HepG2 (cell line): ENCODE measurements at regions not wholly inside any gene's neighbourhood (a gene's known extent, or its start where the extent isn't known, plus 50 kb on each side); places are given as distances from the start of the nearest gene placed in this dataset.

ENCODE experiments used
- CCDC6 ChIP-seq: sonication (generic); formaldehyde crosslinking; IDR thresholded peaks from 2 replicates; pipeline ENCODE4 v1.8.1; 2022; ENCODE audit warnings: mild to moderate bottlenecking, missing genetic modification reagents, moderate library complexity
- EZH2 ChIP-seq: conservative IDR thresholded peaks from 2 replicates; pipeline ENCODE4 v1.6.1; 2012; ENCODE audit warnings: mild to moderate bottlenecking, low read depth, low read length, moderate library complexity
- HNRNPK ChIP-seq: fragments of 200-400 bp; formaldehyde crosslinking; IDR thresholded peaks from 2 replicates; pipeline ENCODE4 v1.6.1; 2018; ENCODE audit warnings: low read length, low read depth, moderate library complexity, mild to moderate bottlenecking; ENCODE audit not compliant: poor library complexity, severe bottlenecking
- MEIS1 ChIP-seq: sonication (generic); formaldehyde crosslinking; IDR thresholded peaks from 2 replicates; pipeline ENCODE4 v1.9.0; 2021; ENCODE audit warnings: mild to moderate bottlenecking, missing genetic modification reagents, moderate library complexity, borderline replicate concordance
- NFYB ChIP-seq: sonication (generic); formaldehyde crosslinking; IDR thresholded peaks from 2 replicates; pipeline ENCODE4 v1.4.0; 2020; ENCODE audit warnings: missing genetic modification reagents
- SMAD1 ChIP-seq: sonication (generic); formaldehyde crosslinking; IDR thresholded peaks from 2 replicates; pipeline ENCODE4 v1.4.0; 2020; ENCODE audit warnings: missing genetic modification reagents, low read depth, mild to moderate bottlenecking, borderline replicate concordance
- SRF ChIP-seq: IDR thresholded peaks from 2 replicates; pipeline ENCODE4 v1.6.1; 2011; ENCODE audit warnings: mild to moderate bottlenecking, low read depth, low read length, moderate library complexity
- TARDBP ChIP-seq: sonication (generic); formaldehyde crosslinking; IDR thresholded peaks from 2 replicates; pipeline ENCODE4 v1.8.0; 2022; ENCODE audit warnings: mild to moderate bottlenecking, missing genetic modification reagents
- TBX2 ChIP-seq: sonication (generic); formaldehyde crosslinking; IDR thresholded peaks from 2 replicates; pipeline ENCODE4 v1.5.0; 2020; ENCODE audit warnings: missing genetic modification reagents, mild to moderate bottlenecking, borderline replicate concordance

DNA sequence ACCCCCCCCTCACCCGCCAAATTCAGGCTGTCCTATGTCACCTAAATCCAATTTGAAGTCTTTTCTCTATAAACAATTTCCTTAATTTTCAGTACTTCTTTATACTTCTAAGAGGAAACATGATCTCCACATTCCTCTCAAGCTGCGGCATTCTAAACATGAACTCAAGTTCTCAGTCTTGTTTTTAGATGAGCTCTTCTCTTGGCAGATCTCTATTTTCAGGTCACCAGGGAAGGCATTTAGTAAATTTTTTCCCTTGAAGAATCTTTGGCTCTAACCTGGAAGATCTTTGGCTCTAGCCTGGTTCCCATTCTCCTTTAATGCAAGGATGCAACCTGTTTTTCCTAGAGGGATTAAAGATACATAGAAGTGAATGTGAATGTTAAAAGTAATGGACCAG, 193.4 kb downstream of the ATG4C start:
- TF ChIP-seq EZH2 (no peak), SRF (no peak), MEIS1 (CRISPR knock-in tag) (no peak), TARDBP (CRISPR knock-in tag) (no peak), HNRNPK (no peak), SMAD1 (CRISPR knock-in tag) (no peak), NFYB (CRISPR knock-in tag) (no peak), CCDC6 (CRISPR knock-in tag) (no peak), TBX2 (no peak)
